DOHH2 (cell line): ENCODE measurements at regions not wholly inside any gene's neighbourhood (a gene's known extent, or its start where the extent isn't known, plus 50 kb on each side); places are given as distances from the start of the nearest gene placed in this dataset.
"Not testable (repeated sequence)": the region's sequence is repeated elsewhere in the genome, so short reads cannot be mapped to it uniquely, and the experiment has no call there.

Experiments used
- CTCF ChIP-seq: fragments of 200-600 bp; sonication (generic); IDR thresholded peaks from one replicate; pipeline ENCODE4 v1.5.1; 2014; ENCODE audit warnings: antibody characterized with exemption, mild to moderate bottlenecking, low read depth, low read length; ENCODE audit not compliant: poor library complexity, severe bottlenecking
- EZH2phosphoT487 ChIP-seq: fragments of 200-600 bp; sonication (generic); IDR thresholded peaks from 2 replicates; pipeline ENCODE4 v1.6.1; 2017; ENCODE audit warnings: borderline replicate concordance, mild to moderate bottlenecking, antibody characterized with exemption, low read length, moderate library complexity, mixed read lengths

DNA sequence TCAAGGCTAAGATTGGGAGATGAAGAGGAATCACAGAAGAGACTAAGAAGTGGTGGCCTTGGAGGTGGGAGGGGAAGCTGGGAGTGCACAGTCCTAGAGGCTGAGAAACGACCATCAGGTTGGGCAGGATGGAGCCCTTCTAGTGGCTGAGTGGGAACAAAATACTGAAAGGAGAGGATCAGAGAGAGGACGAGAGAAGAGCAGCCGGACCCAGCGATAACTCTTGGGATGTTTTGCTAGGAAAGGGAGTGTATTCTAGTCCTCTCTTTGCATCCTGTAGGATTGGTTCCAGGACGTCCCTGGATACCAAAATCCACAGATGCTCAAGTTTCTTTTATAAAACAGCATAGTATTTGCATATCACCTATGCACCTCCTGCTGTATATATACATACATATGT, 143.8 kb downstream of the CRLF3 start:
- not testable (repeated sequence) for TF ChIP-seq CTCF, EZH2phosphoT487
